Mammary epithelial cell (primary cell): ENCODE measurements at regions not wholly inside any gene's neighbourhood (a gene's known extent, or its start where the extent isn't known, plus 50 kb on each side); places are given as distances from the start of the nearest gene placed in this dataset.

Experiments
- EZH2 ChIP-seq: IDR thresholded peaks from 2 replicates; pipeline ENCODE4 v1.6.1; 2012; ENCODE audit warnings: low read length, inconsistent platforms, borderline replicate concordance
- TF ChIP-seq, protein P1 (sequence below), 2 donors: IDR thresholded peaks in 1 of 2; conservative IDR thresholded peaks in 1 of 2; 2 replicates each; pipeline ENCODE4 v1.5.1; 2011 to 2012; ENCODE audit warnings: inconsistent platforms in 2 of 2, low read length in 2 of 2, mild to moderate bottlenecking in 2 of 2, control low read depth in 1 of 2, low read depth in 1 of 2; ENCODE audit not compliant: insufficient read depth in 1 of 2; ENCODE audit errors: extremely low read depth in 1 of 2

DNA sequence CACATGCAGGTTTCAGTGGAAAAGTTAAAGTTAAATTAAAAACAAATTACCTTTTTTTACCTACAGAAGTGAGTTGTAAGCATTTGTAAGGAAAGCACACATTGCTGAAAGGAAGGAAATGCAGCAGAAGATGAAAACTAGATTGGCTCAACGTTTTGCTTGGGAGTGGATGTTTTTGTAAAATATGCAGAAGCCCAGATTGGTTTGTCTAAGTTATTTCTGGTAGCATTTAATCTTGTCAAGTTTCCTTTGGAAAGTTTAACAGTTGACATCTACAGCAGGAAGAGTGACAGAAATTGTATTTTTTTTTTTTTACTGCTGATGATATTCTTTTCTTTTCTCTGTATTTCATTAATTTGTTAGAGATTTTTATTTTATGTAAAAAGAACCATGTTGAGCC is 315.1 kb upstream of the MON1B start:
- TF ChIP-seq, protein P1, sequence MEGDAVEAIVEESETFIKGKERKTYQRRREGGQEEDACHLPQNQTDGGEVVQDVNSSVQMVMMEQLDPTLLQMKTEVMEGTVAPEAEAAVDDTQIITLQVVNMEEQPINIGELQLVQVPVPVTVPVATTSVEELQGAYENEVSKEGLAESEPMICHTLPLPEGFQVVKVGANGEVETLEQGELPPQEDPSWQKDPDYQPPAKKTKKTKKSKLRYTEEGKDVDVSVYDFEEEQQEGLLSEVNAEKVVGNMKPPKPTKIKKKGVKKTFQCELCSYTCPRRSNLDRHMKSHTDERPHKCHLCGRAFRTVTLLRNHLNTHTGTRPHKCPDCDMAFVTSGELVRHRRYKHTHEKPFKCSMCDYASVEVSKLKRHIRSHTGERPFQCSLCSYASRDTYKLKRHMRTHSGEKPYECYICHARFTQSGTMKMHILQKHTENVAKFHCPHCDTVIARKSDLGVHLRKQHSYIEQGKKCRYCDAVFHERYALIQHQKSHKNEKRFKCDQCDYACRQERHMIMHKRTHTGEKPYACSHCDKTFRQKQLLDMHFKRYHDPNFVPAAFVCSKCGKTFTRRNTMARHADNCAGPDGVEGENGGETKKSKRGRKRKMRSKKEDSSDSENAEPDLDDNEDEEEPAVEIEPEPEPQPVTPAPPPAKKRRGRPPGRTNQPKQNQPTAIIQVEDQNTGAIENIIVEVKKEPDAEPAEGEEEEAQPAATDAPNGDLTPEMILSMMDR (conservative IDR thresholded peaks at IDR 0.05 in 1 of 2, IDR thresholded peaks at IDR 0.05 in 1 of 2; ENCODE audit: extremely low read depth in 1 of 2, insufficient read depth in 1 of 2, low read depth in 1 of 2, low read length in 2 of 2), result no peak
- TF ChIP-seq EZH2, result no peak
